Glomerular endothelial cell (primary cell): ENCODE measurements at regions not wholly inside any gene's neighbourhood (a gene's known extent, or its start where the extent isn't known, plus 50 kb on each side); places are given as distances from the start of the nearest gene placed in this dataset.
"Not testable (repeated sequence)": the region's sequence is repeated elsewhere in the genome, so short reads cannot be mapped to it uniquely, and the experiment has no call there.

Experiments used
- DNase-seq: peaks from one replicate; pipeline ENCODE4 v3.0.0-alpha.2; 2011; ENCODE audit warnings: low read depth, low spot score; ENCODE audit errors: extremely low read depth

GRCh38 chr6:156423829-156424228, 353.3 kb upstream of the ARID1B start:
- no peak for DNase-seq

DNA sequence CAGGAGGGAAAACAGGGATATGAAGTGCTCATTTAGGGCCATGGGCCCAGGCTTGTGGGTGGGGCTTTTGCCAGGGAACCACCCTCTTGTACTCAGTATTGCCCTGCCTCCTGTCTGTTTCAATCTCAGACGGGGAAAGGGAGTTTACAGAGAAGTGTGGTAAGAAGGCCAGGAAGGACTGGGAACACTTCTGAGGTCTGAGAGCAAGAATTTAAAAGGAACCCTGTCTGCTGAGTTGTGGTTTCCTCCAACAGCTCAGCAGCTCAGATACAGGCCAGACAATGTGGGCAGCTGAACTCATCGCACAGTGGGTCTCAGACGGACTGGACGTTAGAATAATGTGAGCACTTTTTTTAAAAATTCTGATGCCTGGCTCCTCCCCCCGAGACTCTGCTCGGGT, 354.1 kb upstream of the ARID1B start:
- no peak for DNase-seq

- no peak for DNase-seq
These were observed 355.2 kb upstream of the ARID1B start for GRCh38 chr6:156421933-156422332.

- not testable (repeated sequence) for DNase-seq
These were observed 355.9 kb upstream of the ARID1B start for GRCh38 chr6:156421301-156421700.

GRCh38 chr6:156420172-156420993, 356.8 kb upstream of the ARID1B start:
- no peak for DNase-seq

DNA sequence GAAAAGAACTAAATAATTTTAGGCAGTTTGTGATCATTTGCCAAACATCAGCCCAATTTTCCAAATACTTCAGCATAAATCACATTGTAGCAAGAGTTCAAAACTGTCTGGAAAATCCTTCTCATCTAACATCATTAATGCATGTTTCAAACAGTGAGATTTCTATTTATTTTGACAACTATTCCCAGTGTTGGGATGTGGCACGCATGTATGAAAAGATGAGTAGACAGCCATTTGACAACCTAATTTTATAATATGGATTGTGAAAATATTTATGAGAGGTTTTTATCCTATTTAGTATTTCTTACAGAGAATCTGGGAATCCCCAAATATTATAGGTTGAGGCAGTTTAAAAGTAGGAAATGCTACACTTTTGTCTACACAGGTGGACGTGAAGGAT, 357.6 kb upstream of the ARID1B start:
- no peak for DNase-seq

DNA sequence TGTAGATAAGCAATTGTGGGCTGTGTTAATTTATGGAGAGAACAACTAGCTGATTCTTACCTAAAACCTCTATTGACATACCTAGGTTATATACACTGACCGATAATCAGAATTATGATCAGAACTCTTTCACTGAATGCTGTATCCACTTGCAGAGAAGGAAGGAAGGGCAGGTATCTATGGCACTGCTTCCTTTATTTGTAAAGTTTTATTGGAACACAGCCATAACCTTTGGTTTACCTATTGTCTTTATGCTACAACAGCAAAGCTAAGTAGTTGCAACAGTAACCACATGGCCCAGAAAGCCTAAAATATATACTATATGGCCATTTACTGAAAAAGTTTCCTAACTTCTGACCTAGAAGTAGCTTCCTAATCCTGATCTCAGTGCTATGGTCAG, 358.9 kb upstream of the ARID1B start:
- DNase-seq: no peak

GRCh38 chr6:156416391-156416790, 360.8 kb upstream of the ARID1B start:
- DNase-seq: no peak

DNA sequence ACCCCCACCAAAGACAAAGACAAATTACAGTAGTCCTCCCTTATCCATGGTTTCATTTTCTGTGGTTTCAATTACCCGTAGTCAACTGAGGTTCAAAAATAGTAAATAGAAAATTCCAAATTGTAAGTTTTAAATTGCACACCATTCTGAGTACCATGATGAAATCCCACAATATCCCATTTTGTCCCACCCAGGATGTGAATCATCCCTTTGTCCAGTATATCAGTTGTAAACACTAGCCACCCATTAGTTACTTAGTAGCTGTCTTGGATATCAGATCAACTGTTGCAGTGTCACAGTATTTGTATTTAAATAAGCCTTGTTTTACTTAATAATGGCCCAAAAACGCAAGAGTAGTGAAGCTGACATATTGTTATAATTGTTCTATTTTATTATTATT, 364.0 kb upstream of the ARID1B start:
- no peak for DNase-seq

- DNase-seq: no peak
These were observed 366.5 kb upstream of the ARID1B start for GRCh38 chr6:156410649-156411048.

GRCh38 chr6:156408655-156409054, 368.5 kb upstream of the ARID1B start:
- no peak for DNase-seq

- DNase-seq: no peak
These were observed 369.8 kb upstream of the ARID1B start for GRCh38 chr6:156407334-156407733.

GRCh38 chr6:156406688-156407087, 370.5 kb upstream of the ARID1B start:
- DNase-seq: no peak

- DNase-seq: no peak
These were observed 371.1 kb upstream of the ARID1B start for GRCh38 chr6:156406099-156406498.

DNA sequence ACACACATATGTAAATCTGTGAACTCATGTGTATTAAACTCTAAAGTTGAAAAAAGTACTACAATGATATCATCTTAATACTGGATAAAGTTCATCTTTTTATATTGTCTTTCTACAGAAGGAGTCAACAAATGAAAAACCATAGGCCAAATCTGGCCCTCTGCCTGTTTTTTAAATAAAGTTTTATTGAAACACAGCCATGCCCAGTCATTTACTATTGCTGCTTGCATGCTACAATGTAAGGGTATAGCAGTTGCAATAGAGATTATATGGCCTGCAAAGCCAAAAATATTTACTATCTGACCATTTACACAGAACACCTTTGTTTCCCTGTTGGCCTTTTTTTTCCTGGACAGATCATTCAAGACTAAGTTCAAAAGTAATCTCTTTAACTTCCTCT, 374.6 kb upstream of the ARID1B start:
- DNase-seq: no peak

DNA sequence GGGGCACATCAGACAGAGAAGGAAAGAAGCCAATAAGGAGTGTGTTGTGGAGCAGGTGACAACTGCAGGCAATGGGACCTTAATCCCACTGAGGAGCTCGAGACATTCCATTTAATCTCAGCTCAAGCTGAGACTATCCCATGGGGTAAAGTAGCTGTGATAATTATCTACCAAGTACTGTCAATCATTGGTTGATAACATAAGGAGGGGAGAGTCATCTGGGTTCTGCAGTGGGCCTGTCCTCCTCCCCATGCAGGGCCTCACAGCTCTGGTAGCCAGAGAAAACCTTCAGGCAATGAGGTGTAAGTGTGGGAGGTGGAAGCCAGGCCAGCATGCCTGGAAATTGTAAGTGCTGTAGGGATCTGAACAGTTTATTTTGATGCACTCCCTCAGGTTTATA, 375.0 kb upstream of the ARID1B start:
- DNase-seq: no peak

GRCh38 chr6:156400487-156400886, 376.7 kb upstream of the ARID1B start:
- DNase-seq: no peak

GRCh38 chr6:156398966-156399365, 378.2 kb upstream of the ARID1B start:
- no peak for DNase-seq

DNA sequence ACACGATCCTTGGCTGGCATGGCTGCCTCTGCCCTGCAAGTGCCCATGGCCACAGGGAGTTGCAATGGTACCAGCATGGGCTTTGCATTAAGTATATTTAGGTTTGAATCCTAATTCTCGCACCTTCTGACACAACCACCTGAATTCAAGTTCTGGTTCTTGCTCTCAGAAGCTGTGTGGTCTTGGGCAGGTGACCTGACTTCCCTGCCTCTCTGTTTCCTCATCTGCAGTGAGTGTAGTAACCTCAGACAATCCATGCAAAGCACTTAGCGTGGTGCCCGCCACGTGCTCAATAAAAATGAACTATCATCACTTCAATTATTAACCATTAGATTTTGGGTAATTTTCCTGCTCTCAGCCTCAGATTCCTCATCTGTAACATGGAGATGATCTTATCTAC, 378.8 kb upstream of the ARID1B start:
- no peak for DNase-seq

DNA sequence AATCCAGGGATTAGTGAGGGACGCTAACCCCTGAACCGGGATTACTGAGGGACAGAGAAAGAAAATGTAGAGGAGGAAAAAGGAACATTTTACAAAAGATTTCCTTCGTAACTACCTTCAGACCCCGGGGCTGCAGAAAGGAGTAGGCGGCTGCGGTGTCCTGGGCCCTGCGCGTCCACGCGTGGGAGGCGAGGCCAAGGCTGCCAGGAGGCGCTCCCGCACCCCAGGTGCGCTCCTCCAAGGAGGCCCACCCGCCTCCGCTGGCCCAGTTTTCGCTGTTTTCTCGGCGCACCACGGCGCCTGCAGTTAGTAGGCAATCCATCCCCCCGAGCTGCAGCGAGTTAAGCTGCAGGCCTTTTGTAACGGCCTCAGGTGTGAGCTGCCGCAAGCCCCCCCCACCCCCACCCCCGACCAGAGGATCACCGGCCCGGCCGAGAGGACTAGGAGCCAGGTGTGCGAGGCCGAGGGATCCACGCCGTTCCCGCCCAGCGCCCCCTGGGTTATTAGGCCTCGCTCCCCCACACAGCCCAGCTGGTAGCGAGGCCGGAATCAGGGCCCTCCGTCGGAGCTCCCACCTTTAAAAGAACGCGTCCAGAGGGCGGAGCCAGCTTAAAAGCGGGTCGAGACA, 380.3 kb upstream of the ARID1B start:
- no peak for DNase-seq

DNA sequence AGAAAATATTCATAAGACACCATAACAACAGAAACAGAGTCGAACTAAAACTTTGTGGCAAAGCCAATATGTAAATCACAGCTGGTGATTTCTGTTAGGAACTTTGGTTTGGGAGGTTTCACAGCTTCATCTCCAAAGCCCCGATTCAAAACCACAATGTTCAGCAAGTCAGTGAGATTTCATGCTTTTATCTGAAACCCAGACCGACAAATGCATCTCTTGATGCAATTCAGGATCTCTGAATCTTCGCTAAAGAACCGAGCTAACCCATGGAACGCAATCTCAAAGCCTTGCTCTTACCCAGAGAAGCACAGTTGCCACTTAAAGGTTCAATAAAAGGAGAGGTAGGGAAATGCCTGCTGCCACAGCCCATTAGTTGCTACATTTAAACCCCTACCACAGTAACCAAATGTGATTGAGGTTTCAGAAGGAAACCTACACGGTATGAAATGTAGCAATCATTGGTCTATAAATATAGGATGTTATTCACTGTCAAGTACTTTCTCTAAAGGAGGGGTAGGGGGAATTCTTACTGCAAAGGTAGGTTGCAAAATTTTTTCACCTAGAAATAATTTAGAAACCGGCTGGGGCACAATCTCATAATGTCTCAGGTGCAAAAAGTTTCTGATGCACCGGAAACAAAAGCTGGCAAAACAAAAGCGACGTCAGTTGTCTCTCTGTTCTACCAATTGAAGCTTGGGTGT, 381.0 kb upstream of the ARID1B start:
- DNase-seq: no peak

DNA sequence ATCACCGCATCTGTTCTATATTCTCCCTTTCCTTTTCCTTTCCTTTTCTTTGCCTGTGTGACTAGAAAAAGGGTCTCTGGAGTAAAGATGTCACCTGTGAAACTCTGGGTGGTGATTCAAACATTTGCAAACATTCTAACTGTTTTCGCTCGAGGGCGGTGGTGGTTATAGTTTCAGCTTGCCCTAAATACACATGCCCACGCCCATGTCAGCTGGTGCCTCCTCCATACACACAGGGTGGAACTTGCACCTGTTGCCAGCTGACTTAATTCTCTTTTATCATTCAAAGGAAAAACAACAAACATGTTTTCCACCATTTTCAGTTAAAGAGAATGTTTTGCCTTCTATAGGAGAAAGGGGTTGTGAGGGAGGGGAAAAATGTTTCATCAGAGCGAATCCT, 381.9 kb upstream of the ARID1B start:
- no peak for DNase-seq
